PC-9 (cell line): ENCODE measurements at regions not wholly inside any gene's neighbourhood (a gene's known extent, or its start where the extent isn't known, plus 50 kb on each side); places are given as distances from the start of the nearest gene placed in this dataset.
"Not testable (repeated sequence)": the region's sequence is repeated elsewhere in the genome, so short reads cannot be mapped to it uniquely, and the experiment has no call there.

Source experiments
- BruUV-seq: library from RNA; stranded (reverse); fragments of 400-500 nt; replicated peaks from 2 replicates; lab custom pipeline; 2021; lab: Mats Ljungman, UMichigan
- CTCF ChIA-PET: fragments of 300-600 bp; sonication (Branson Sonifier 250); formaldehyde crosslinking; loops from one replicate; lab custom pipeline; 2022; ENCODE audit warnings: antibody characterized with exemption; lab: Charles Lee
- POLR2A ChIA-PET: fragments of 300-600 bp; sonication (Branson Sonifier 250); formaldehyde crosslinking; loops from one replicate; lab custom pipeline; 2022; ENCODE audit warnings: antibody characterized with exemption; ENCODE audit not compliant: unreplicated experiment; lab: Charles Lee
- DNase-seq, 2 experiments: peaks; one replicate each; pipeline versions ENCODE4 v3.0.0 to v3.0.0-alpha.2; 2015 to 2022; ENCODE audit warnings: mixed read lengths in 1 of 2
- H2AFZ ChIP-seq: fragments of 200-600 bp; sonication (generic); 2 replicates; pipeline ENCODE4 v1.8.1; 2017; ENCODE audit warnings: antibody characterized with exemption
- H3F3A ChIP-seq: fragments of 200-600 bp; sonication (generic); 2 replicates; pipeline ENCODE4 v1.8.1; 2017; ENCODE audit warnings: antibody characterized with exemption, mild to moderate bottlenecking, low read depth; ENCODE audit not compliant: insufficient read depth
- H3K27ac ChIP-seq: fragments of 200-600 bp; sonication (generic); 2 replicates; pipeline ENCODE4 v1.6.1; 2016; ENCODE audit warnings: mixed run types
- H3K27me3 ChIP-seq: fragments of 200-600 bp; sonication (generic); 2 replicates; pipeline ENCODE4 v1.6.1; 2016; ENCODE audit warnings: low read depth, mixed run types; ENCODE audit not compliant: insufficient read depth
- H3K36me3 ChIP-seq: fragments of 200-600 bp; sonication (generic); 2 replicates; pipeline ENCODE4 v1.6.1; 2016; ENCODE audit warnings: low read depth, mixed run types
- H3K4me1 ChIP-seq: fragments of 200-600 bp; sonication (generic); replicated peaks from 2 replicates; pipeline ENCODE4 v1.6.1; 2016; ENCODE audit warnings: mixed run types; ENCODE audit not compliant: insufficient read depth
- H3K4me2 ChIP-seq: fragments of 200-600 bp; sonication (generic); 2 replicates; pipeline ENCODE4 v1.6.1; 2017; ENCODE audit warnings: mixed run types
- H3K4me3 ChIP-seq: fragments of 200-600 bp; sonication (generic); 2 replicates; pipeline ENCODE4 v1.6.1; 2016; ENCODE audit warnings: mixed run types
- H3K79me2 ChIP-seq: fragments of 200-600 bp; sonication (generic); 2 replicates; pipeline ENCODE4 v1.6.1; 2017; ENCODE audit warnings: low read depth, mixed run types
- H3K9me2 ChIP-seq: fragments of 200-600 bp; sonication (generic); 2 replicates; pipeline ENCODE4 v1.8.1; 2017; ENCODE audit warnings: mild to moderate bottlenecking; ENCODE audit not compliant: insufficient read depth
- H3K9me3 ChIP-seq: fragments of 200-600 bp; sonication (generic); 2 replicates; pipeline ENCODE4 v1.8.1; 2016; ENCODE audit warnings: low read depth; ENCODE audit not compliant: insufficient read depth
- H4K20me1 ChIP-seq: fragments of 200-600 bp; sonication (generic); 2 replicates; pipeline ENCODE4 v1.8.1; 2017; ENCODE audit not compliant: insufficient read depth
- EZH2 ChIP-seq: fragments of 200-600 bp; sonication (generic); IDR thresholded peaks from 2 replicates; pipeline ENCODE4 v1.8.0; 2017; ENCODE audit warnings: antibody characterized with exemption, low read depth
- intact Hi-C: fragments of 100-400 bp; cut with micrococcal nuclease; formaldehyde crosslinking; loops from one replicate; pipeline ENCODE4 v1.10.0; 2022; ENCODE audit not compliant: unreplicated experiment
- TF ChIP-seq, protein P1 (sequence below): fragments of 200-600 bp; sonication (generic); conservative IDR thresholded peaks from 2 replicates; pipeline ENCODE4 v1.6.1; 2017; ENCODE audit warnings: mixed run types, antibody characterized with exemption, mild to moderate bottlenecking, moderate library complexity

DNA sequence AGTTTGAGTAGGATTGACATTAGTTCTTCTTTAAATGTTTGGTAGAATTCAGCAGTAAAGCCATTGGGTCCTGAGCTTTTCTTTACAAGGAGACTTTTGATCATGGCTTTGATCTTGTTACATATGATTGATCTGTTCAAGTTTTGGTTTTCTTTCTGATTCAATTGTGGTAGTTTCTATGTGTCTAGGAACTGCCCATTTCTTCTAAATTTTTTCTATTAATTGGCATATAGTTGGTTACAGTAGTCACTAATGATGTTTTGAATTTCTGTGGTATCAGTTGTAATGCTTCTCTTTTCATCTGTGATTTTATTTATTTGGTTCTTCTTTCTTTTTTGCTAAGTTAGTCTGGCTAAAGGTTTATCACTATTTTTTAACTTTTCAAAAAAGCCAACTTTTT, 73.3 kb upstream of the DLGAP1 start:
- 0 out of 2 replicates have a peak, but pooled peaks cover 4% of the 10 kb centered on the region for H3K27me3 ChIP-seq
- no peak overlapping the region for H2AFZ ChIP-seq
- no peaks in the 10 kb centered on the region for H4K20me1 ChIP-seq
- no peaks in the 10 kb centered on the region for H3K36me3 ChIP-seq
- H3K9me2 ChIP-seq: no peaks in the 10 kb centered on the region
- no peaks in the 10 kb centered on the region for H3K79me2 ChIP-seq
- no peaks in the 10 kb centered on the region for H3F3A ChIP-seq
- CTCF ChIA-PET: no interaction called here
- H3K4me2 ChIP-seq: no peak overlapping the region
- TF ChIP-seq, protein P1, sequence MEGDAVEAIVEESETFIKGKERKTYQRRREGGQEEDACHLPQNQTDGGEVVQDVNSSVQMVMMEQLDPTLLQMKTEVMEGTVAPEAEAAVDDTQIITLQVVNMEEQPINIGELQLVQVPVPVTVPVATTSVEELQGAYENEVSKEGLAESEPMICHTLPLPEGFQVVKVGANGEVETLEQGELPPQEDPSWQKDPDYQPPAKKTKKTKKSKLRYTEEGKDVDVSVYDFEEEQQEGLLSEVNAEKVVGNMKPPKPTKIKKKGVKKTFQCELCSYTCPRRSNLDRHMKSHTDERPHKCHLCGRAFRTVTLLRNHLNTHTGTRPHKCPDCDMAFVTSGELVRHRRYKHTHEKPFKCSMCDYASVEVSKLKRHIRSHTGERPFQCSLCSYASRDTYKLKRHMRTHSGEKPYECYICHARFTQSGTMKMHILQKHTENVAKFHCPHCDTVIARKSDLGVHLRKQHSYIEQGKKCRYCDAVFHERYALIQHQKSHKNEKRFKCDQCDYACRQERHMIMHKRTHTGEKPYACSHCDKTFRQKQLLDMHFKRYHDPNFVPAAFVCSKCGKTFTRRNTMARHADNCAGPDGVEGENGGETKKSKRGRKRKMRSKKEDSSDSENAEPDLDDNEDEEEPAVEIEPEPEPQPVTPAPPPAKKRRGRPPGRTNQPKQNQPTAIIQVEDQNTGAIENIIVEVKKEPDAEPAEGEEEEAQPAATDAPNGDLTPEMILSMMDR: no peak
- TF ChIP-seq EZH2: no peak
- no peak for DNase-seq
- H3K4me3 ChIP-seq: no peak overlapping the region
- H3K9me3 ChIP-seq: no peaks in the 10 kb centered on the region
- no TSS peak for BruUV-seq
- intact Hi-C loops: no loop called here
- no peaks in the 10 kb centered on the region for H3K4me1 ChIP-seq
- POLR2A ChIA-PET: no interaction called here
- no peak overlapping the region for H3K27ac ChIP-seq

DNA sequence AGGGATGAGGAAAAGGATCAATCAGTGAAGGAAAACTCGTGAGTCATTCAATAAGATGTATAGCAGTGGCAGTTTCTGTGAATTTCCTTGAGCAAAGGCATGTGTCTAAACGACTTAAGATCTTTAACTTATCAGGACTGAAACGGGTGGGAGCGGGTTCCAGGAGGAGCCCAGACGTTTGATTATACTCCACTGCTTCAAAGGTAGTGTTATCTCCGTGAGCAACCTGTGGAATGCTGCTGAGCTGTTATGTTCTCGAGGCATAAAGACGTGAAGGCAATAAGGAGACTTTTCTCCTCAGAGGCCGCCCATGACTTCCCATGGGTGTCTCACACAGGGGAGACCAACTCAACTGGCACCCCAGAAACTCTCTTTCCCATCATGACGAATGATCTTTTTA, 72.7 kb upstream of the DLGAP1 start:
- H3K4me3 ChIP-seq, H3K36me3 ChIP-seq, CTCF ChIA-PET, H4K20me1 ChIP-seq, BruUV-seq, H3K79me2 ChIP-seq, H3K27me3 ChIP-seq, H3K4me2 ChIP-seq, H3K4me1 ChIP-seq, H3K9me3 ChIP-seq, H3K27ac ChIP-seq, DNase-seq, H2AFZ ChIP-seq, H3K9me2 ChIP-seq, H3F3A ChIP-seq, intact Hi-C loops, POLR2A ChIA-PET: not testable (repeated sequence)

DNA sequence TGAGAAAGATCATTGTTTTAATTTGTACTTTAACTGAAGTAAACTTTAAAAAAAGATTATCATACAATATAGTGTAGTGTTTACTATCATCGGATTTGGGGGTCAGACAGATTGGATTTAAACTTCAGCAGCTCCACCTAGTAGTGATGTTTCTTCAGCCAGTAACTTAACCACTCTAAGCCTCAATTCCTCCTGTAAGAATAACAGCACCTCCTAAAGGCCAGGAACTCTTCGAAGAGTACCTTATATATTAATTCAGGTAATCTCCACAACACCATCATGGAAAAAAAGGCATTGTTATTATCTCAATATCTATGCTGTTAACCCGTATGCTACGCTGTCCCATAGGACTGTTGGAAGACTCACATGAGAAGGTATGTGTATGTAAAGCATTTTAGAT, 69.0 kb upstream of the DLGAP1 start:
- ChIA-PET POLR2A (no interaction called here), CTCF (no interaction called here)
- no peaks in the 10 kb centered on the region for H3K9me3 ChIP-seq
- no peak overlapping the region for H2AFZ ChIP-seq
- no peak for DNase-seq
- no peaks in the 10 kb centered on the region for H3K36me3 ChIP-seq
- H3K9me2 ChIP-seq: no peaks in the 10 kb centered on the region
- no peak overlapping the region for H3K4me3 ChIP-seq
- H3K4me1 ChIP-seq: no peaks in the 10 kb centered on the region
- H3F3A ChIP-seq: no peaks in the 10 kb centered on the region
- no TSS peak for BruUV-seq
- H3K27ac ChIP-seq: no peak overlapping the region
- intact Hi-C loops: no loop called here
- H3K79me2 ChIP-seq: no peaks in the 10 kb centered on the region
- H3K27me3 ChIP-seq: 0 out of 2 replicates have a peak, but pooled peaks cover 4% of the 10 kb centered on the region
- TF ChIP-seq, protein P1: no peak
- TF ChIP-seq EZH2: no peak
- H4K20me1 ChIP-seq: no peaks in the 10 kb centered on the region
- no peak overlapping the region for H3K4me2 ChIP-seq

DNA sequence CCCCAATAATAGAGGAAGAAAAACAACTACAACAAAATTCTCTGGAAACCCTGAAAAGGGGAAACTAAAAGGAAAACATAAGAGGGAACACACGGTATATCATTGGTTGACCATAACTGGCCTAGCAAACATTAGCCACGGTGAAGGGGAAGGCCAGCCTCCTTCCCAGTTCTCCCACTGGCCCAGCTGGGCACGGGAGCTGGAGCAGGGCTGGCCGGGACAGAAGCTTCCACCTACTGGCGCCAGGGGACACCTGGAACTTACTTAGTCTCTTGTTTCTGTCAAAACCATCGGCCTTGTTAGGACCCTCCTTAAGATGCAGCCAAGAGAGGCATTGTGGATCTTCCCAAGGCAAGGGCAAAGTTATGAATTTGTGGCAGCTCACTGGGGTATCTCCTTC, 56.1 kb upstream of the DLGAP1 start:
- DNase-seq: no peak
- Histone ChIP-seq H3K9me3 (no peaks in the 10 kb centered on the region), H3F3A (no peaks in the 10 kb centered on the region), H3K4me1 (no peaks in the 10 kb centered on the region), H4K20me1 (no peaks in the 10 kb centered on the region), H3K79me2 (no peaks in the 10 kb centered on the region), H3K27ac (no peak overlapping the region), H3K4me3 (no peak overlapping the region), H2AFZ (no peak overlapping the region), H3K4me2 (no peak overlapping the region), H3K9me2 (no peaks in the 10 kb centered on the region), H3K27me3 (no peaks in the 10 kb centered on the region), H3K36me3 (no peaks in the 10 kb centered on the region)
- TF ChIP-seq, protein P1: no peak
- no peak for TF ChIP-seq EZH2
- intact Hi-C loops: no loop called here
- BruUV-seq: no TSS peak
- ChIA-PET CTCF (no interaction called here), POLR2A (no interaction called here)
